ENCODE measurements at regions not wholly inside any gene's neighbourhood (a gene's known extent, or its start where the extent isn't known, plus 50 kb on each side); places are given as distances from the start of the nearest gene placed in this dataset.

- H2AFZ ChIP-seq (replicated peaks; ENCODE audit: low read length, poor library complexity), result no peak overlapping the region
- H3K4me3 ChIP-seq (ENCODE audit: insufficient read depth, low read depth, low read length), result no peak overlapping the region
- no peaks in the 10 kb centered on the region for H3K36me3 ChIP-seq (ENCODE audit: control insufficient read depth, insufficient read depth, low read length)
- H2AK5ac ChIP-seq (ENCODE audit: low read depth, low read length), result no peak overlapping the region
- H3K27me3 ChIP-seq (ENCODE audit: control insufficient read depth, insufficient read depth, low read length), result peaks cover 12% of the 10 kb centered on the region
- H2BK120ac ChIP-seq (ENCODE audit: low read depth, low read length), result no peak overlapping the region
- H2BK20ac ChIP-seq (ENCODE audit: low read depth, low read length), result no peak overlapping the region
- dilution Hi-C loops (cut with HindIII; ENCODE audit: low sequenced_read_pairs, unreplicated experiment) (no loop called here), in situ Hi-C loops (cut with MboI; ENCODE audit: low sequenced_read_pairs) (no loop called here), intact Hi-C loops (cut with micrococcal nuclease) (no loop called here)
- no peak overlapping the region for H3K56ac ChIP-seq (ENCODE audit: extremely low read depth, insufficient read depth, low read length)
- no peaks in the 10 kb centered on the region; the same call in 1 of the 2 replicates for H3K9me1 ChIP-seq (ENCODE audit: insufficient read depth, low read length)
- no peak overlapping the region for H3K4me2 ChIP-seq (ENCODE audit: low read depth, low read length)
- no peak for TF ChIP-seq SMC3 (IDR thresholded peaks at IDR 0.05; ENCODE audit: low read depth, low read length)
- 0 out of 2 replicates have a peak, but pooled peaks have one; percentile 41 for TF ChIP-seq MAFK (IDR thresholded peaks at IDR 0.05; ENCODE audit: low read depth, low read length)
- WGBS, 2 experiments (ENCODE audit: extremely low coverage in 2 of 2, insufficient read length in 1 of 2), result no CpG with 5 or more reads among the region's 2 CpGs
- no peaks in the 10 kb centered on the region for H3K9me3 ChIP-seq (ENCODE audit: control insufficient read depth, insufficient read depth, low read length)
- H4K20me1 ChIP-seq (ENCODE audit: insufficient read depth, low read length), result no peaks in the 10 kb centered on the region
- H3K9ac ChIP-seq (ENCODE audit: low read depth, low read length), result no peak overlapping the region
- H3K27ac ChIP-seq (ENCODE audit: insufficient read depth, low read length), result no peak overlapping the region
- H4K8ac ChIP-seq (ENCODE audit: low read depth in 2 of 2, low read length in 2 of 2), result no peak overlapping the region
- ChIA-PET POLR2A (ENCODE audit: unreplicated experiment) (no interaction called here), CTCF (interaction anchor here (0.7 to 3.6 kb wide), 2 partner anchors 18 to 344 kb away, joined by 7 to 12 read pairs; no protein-coding TSS in a partner anchor)
- no peak overlapping the region for H4K5ac ChIP-seq (ENCODE audit: low read depth, low read length)
- no peak overlapping the region for H2BK5ac ChIP-seq (ENCODE audit: low read depth, low read length, poor library complexity, severe bottlenecking)
- no peak overlapping the region for H3K18ac ChIP-seq (ENCODE audit: low read depth, low read length)
- no TSS peak for BruUV-seq (replicated peaks)
- H2BK15ac ChIP-seq (ENCODE audit: low read depth, low read length), result no peak overlapping the region
- no peak overlapping the region for H3K4ac ChIP-seq (ENCODE audit: low read depth, low read length)
- H2AK9ac ChIP-seq (replicated peaks; ENCODE audit: low read depth, low read length, poor library complexity), result no peak overlapping the region
- peaks cover 2% of the 10 kb centered on the region; the same call in 1 of the 2 replicates for H3K4me1 ChIP-seq (ENCODE audit: control insufficient read depth, insufficient read depth, low read length)
- no peak overlapping the region for H4K91ac ChIP-seq (ENCODE audit: insufficient read depth, low read depth, low read length)
- H3K23ac ChIP-seq (ENCODE audit: low read depth, low read length), result no peak overlapping the region; the same call in 1 of the 2 replicates
- no peak overlapping the region for H3K14ac ChIP-seq (replicated peaks; ENCODE audit: low read depth, low read length)
- DNase-seq, result no peak
- no peak for ATAC-seq (ENCODE audit: low read depth)
- H3K79me1 ChIP-seq (ENCODE audit: low read depth in 1 of 2, low read length in 2 of 2), result no peaks in the 10 kb centered on the region
Observed at GRCh38 chr14:54310851-54311228, 86.0 kb upstream of the CDKN3 start.
